Ishikawa (cell line): ENCODE measurements at regions not wholly inside any gene's neighbourhood (a gene's known extent, or its start where the extent isn't known, plus 50 kb on each side); places are given as distances from the start of the nearest gene placed in this dataset.

Source experiments
- CEBPB ChIP-seq: IDR thresholded peaks from 2 replicates; pipeline ENCODE4 v1.6.1; 2012
- CREB1 ChIP-seq: IDR thresholded peaks from 2 replicates; pipeline ENCODE4 v1.6.1; 2012; ENCODE audit warnings: low read depth
- EGR1 ChIP-seq: IDR thresholded peaks from 2 replicates; pipeline ENCODE4 v1.6.1; 2012
- EP300 ChIP-seq: IDR thresholded peaks from 2 replicates; pipeline ENCODE4 v1.6.1; 2012; ENCODE audit warnings: borderline replicate concordance
- FOXM1 ChIP-seq: IDR thresholded peaks from 2 replicates; pipeline ENCODE4 v1.6.1; 2012; ENCODE audit warnings: low read depth, borderline replicate concordance
- NFIC ChIP-seq: IDR thresholded peaks from 2 replicates; pipeline ENCODE4 v1.6.1; 2012
- RAD21 ChIP-seq: IDR thresholded peaks from 2 replicates; pipeline ENCODE4 v1.6.1; 2012; ENCODE audit warnings: low read depth
- TAF1 ChIP-seq: IDR thresholded peaks from 2 replicates; pipeline ENCODE4 v1.6.1; 2012; ENCODE audit warnings: low read depth, mild to moderate bottlenecking
- TCF12 ChIP-seq: IDR thresholded peaks from 2 replicates; pipeline ENCODE4 v1.6.1; 2012; ENCODE audit warnings: low read depth
- TEAD4 ChIP-seq: IDR thresholded peaks from 2 replicates; pipeline ENCODE4 v1.6.1; 2012
- YY1 ChIP-seq: IDR thresholded peaks from 2 replicates; pipeline ENCODE4 v1.6.1; 2012; ENCODE audit warnings: low read depth
- ZBTB7A ChIP-seq: IDR thresholded peaks from 2 replicates; pipeline ENCODE4 v1.6.1; 2012; ENCODE audit warnings: low read depth
- TF ChIP-seq, protein P1 (sequence below): IDR thresholded peaks from 2 replicates; pipeline ENCODE4 v1.6.1; 2012
- TF ChIP-seq, protein P2 (sequence below): IDR thresholded peaks from 2 replicates; pipeline ENCODE4 v1.6.1; 2012
- TF ChIP-seq, protein P3 (sequence below): IDR thresholded peaks from 2 replicates; pipeline ENCODE4 v1.6.1; 2012; ENCODE audit warnings: low read depth, mild to moderate bottlenecking

GRCh38 chr10:3571310-3571825 lies 213.6 kb downstream of the KLF6 start:
- no peak for TF ChIP-seq EP300
- TF ChIP-seq, protein P1, sequence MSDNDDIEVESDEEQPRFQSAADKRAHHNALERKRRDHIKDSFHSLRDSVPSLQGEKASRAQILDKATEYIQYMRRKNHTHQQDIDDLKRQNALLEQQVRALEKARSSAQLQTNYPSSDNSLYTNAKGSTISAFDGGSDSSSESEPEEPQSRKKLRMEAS, result no peak
- no peak for TF ChIP-seq TAF1
- no peak for TF ChIP-seq RAD21
- no peak for TF ChIP-seq ZBTB7A
- no peak for TF ChIP-seq TEAD4
- TF ChIP-seq, protein P2, sequence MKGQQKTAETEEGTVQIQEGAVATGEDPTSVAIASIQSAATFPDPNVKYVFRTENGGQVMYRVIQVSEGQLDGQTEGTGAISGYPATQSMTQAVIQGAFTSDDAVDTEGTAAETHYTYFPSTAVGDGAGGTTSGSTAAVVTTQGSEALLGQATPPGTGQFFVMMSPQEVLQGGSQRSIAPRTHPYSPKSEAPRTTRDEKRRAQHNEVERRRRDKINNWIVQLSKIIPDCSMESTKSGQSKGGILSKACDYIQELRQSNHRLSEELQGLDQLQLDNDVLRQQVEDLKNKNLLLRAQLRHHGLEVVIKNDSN, result no peak
- no peak for TF ChIP-seq CEBPB

DNA sequence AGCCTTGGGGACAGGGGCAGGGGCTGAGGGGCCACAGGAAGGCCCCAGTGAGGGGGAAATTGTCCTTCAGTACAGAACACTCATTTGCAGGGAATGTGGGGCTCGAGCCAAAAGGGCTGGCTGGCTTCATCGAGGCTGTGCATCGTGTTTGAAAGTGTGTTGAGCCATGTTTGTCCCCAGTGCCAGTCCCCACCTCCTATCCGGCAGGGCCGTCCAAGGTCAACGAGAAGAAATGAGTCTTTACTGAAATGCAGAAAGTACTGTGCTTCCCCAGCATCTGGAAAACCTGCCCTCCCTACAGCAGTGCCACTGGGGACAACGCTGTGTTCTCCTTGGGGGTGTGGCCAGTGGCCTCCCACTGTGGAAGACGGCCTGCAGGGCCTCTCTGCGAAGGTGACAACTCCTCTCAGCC lies 214.1 kb downstream of the KLF6 start:
- TF ChIP-seq ZBTB7A (no peak), TEAD4 (no peak), EP300 (no peak), TAF1 (no peak), NFIC (no peak), CREB1 (no peak), CEBPB (no peak), YY1 (no peak)
- TF ChIP-seq, protein P3, sequence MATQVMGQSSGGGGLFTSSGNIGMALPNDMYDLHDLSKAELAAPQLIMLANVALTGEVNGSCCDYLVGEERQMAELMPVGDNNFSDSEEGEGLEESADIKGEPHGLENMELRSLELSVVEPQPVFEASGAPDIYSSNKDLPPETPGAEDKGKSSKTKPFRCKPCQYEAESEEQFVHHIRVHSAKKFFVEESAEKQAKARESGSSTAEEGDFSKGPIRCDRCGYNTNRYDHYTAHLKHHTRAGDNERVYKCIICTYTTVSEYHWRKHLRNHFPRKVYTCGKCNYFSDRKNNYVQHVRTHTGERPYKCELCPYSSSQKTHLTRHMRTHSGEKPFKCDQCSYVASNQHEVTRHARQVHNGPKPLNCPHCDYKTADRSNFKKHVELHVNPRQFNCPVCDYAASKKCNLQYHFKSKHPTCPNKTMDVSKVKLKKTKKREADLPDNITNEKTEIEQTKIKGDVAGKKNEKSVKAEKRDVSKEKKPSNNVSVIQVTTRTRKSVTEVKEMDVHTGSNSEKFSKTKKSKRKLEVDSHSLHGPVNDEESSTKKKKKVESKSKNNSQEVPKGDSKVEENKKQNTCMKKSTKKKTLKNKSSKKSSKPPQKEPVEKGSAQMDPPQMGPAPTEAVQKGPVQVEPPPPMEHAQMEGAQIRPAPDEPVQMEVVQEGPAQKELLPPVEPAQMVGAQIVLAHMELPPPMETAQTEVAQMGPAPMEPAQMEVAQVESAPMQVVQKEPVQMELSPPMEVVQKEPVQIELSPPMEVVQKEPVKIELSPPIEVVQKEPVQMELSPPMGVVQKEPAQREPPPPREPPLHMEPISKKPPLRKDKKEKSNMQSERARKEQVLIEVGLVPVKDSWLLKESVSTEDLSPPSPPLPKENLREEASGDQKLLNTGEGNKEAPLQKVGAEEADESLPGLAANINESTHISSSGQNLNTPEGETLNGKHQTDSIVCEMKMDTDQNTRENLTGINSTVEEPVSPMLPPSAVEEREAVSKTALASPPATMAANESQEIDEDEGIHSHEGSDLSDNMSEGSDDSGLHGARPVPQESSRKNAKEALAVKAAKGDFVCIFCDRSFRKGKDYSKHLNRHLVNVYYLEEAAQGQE, result no peak

GRCh38 chr10:3570131-3570729 lies 214.8 kb downstream of the KLF6 start:
- TF ChIP-seq TAF1 (no peak), FOXM1 (no peak), ZBTB7A (no peak), TEAD4 (no peak), TCF12 (no peak), EGR1 (no peak), NFIC (no peak), CEBPB (no peak), YY1 (no peak), RAD21 (no peak), EP300 (no peak), CREB1 (no peak)
- TF ChIP-seq, protein P1, result no peak
- TF ChIP-seq, protein P3, result no peak
- TF ChIP-seq, protein P2, result no peak

- no peak for TF ChIP-seq NFIC
- no peak for TF ChIP-seq FOXM1
- no peak for TF ChIP-seq CREB1
- TF ChIP-seq RAD21, result no peak
- no peak for TF ChIP-seq YY1
- TF ChIP-seq ZBTB7A, result no peak
- TF ChIP-seq, protein P2, result no peak
- TF ChIP-seq EP300, result no peak
- TF ChIP-seq, protein P1, result no peak
- TF ChIP-seq CEBPB, result no peak
- no peak for TF ChIP-seq EGR1
- no peak for TF ChIP-seq TEAD4
- TF ChIP-seq TAF1, result no peak
- TF ChIP-seq, protein P3, result no peak
- TF ChIP-seq TCF12, result no peak
Observed at GRCh38 chr10:3568983-3569382, 216.0 kb downstream of the KLF6 start.
